PC-3 (cell line): ENCODE measurements at regions not wholly inside any gene's neighbourhood (a gene's known extent, or its start where the extent isn't known, plus 50 kb on each side); places are given as distances from the start of the nearest gene placed in this dataset.

Source experiments
- ATAC-seq: fragments of 200-7000 bp; cut with Tn5 transposase; 2 replicates; pipeline ENCODE4 v1.9.1; 2020; ENCODE audit warnings: mild to moderate bottlenecking, moderate library complexity
- BruUV-seq: library from RNA; stranded (reverse); fragments of 400-500 nt; replicated peaks from 2 replicates; lab custom pipeline; 2021; lab: Mats Ljungman, UMichigan
- CTCF ChIA-PET: fragments of 300-600 bp; sonication (Branson Sonifier 250); formaldehyde crosslinking; loops from one replicate; lab custom pipeline; 2022; ENCODE audit warnings: antibody characterized with exemption; lab: Charles Lee
- POLR2A ChIA-PET: fragments of 300-600 bp; sonication (Branson Sonifier 250); formaldehyde crosslinking; loops from one replicate; lab custom pipeline; 2022; ENCODE audit warnings: antibody characterized with exemption; ENCODE audit not compliant: unreplicated experiment; lab: Charles Lee
- DNase-seq: peaks from one replicate; pipeline ENCODE4 v3.0.0-alpha.2; 2015
- H2AFZ ChIP-seq: fragments of 300-600 bp; sonication (generic); 2 replicates; pipeline ENCODE4 v1.6.0; 2016; ENCODE audit warnings: antibody characterized with exemption, low read length
- H3F3A ChIP-seq: fragments of 300-600 bp; sonication (generic); one replicate; pipeline ENCODE4 v1.6.0; 2017; ENCODE audit warnings: antibody characterized with exemption, low read length, control low read depth, mild to moderate bottlenecking; ENCODE audit not compliant: unreplicated experiment
- H3K27ac ChIP-seq: fragments of 300-600 bp; sonication (generic); 2 replicates; pipeline ENCODE4 v1.5.1; 2016; ENCODE audit warnings: mild to moderate bottlenecking, low read length
- H3K27me3 ChIP-seq: fragments of 300-600 bp; sonication (generic); 2 replicates; pipeline ENCODE4 v1.6.1; 2016; ENCODE audit warnings: low read length, mixed read lengths
- H3K36me3 ChIP-seq: fragments of 300-600 bp; sonication (generic); 2 replicates; pipeline ENCODE4 v1.6.1; 2016; ENCODE audit warnings: low read depth, mixed run types, low read length, mixed read lengths
- H3K4me1 ChIP-seq: fragments of 300-600 bp; sonication (generic); 2 replicates; pipeline ENCODE4 v1.5.1; 2016; ENCODE audit warnings: low read length; ENCODE audit not compliant: insufficient read depth
- H3K4me2 ChIP-seq: fragments of 300-600 bp; sonication (generic); 2 replicates; pipeline ENCODE4 v1.6.0; 2016; ENCODE audit warnings: low read length
- H3K4me3 ChIP-seq: fragments of 300-600 bp; sonication (generic); 2 replicates; pipeline ENCODE4 v1.5.1; 2016; ENCODE audit warnings: mild to moderate bottlenecking, low read length, mixed read lengths
- H3K79me2 ChIP-seq: fragments of 300-600 bp; sonication (generic); 2 replicates; pipeline ENCODE4 v1.6.1; 2017; ENCODE audit warnings: low read length, mixed read lengths
- H3K9ac ChIP-seq: fragments of 300-600 bp; sonication (generic); 2 replicates; pipeline ENCODE4 v1.6.0; 2016; ENCODE audit warnings: mild to moderate bottlenecking, low read length
- H3K9me2 ChIP-seq: fragments of 300-600 bp; sonication (generic); replicated peaks from 2 replicates; pipeline ENCODE4 v1.6.1; 2016; ENCODE audit warnings: mixed run types, low read length, mixed read lengths
- H3K9me3 ChIP-seq: fragments of 300-600 bp; sonication (generic); 2 replicates; pipeline ENCODE4 v1.6.1; 2016; ENCODE audit warnings: low read length, mixed read lengths
- H4K20me1 ChIP-seq: fragments of 300-600 bp; sonication (generic); 2 replicates; pipeline ENCODE4 v1.6.1; 2016; ENCODE audit warnings: low read length, mixed read lengths
- EZH2 ChIP-seq: fragments of 300-600 bp; sonication (generic); IDR thresholded peaks from one replicate; pipeline ENCODE4 v1.6.1; 2017; ENCODE audit warnings: antibody characterized with exemption, mild to moderate bottlenecking, low read length; ENCODE audit not compliant: unreplicated experiment
- EZH2phosphoT487 ChIP-seq: fragments of 300-600 bp; sonication (generic); IDR thresholded peaks from 2 replicates; pipeline ENCODE4 v1.6.1; 2018; ENCODE audit warnings: mild to moderate bottlenecking, antibody characterized with exemption, low read length, borderline replicate concordance
- intact Hi-C: fragments of 100-400 bp; cut with micrococcal nuclease; formaldehyde crosslinking; loops from 2 replicates; pipeline ENCODE4 v1.9.0; 2023
- TF ChIP-seq, protein P1 (sequence below): fragments of 300-600 bp; sonication (generic); conservative IDR thresholded peaks from 2 replicates; pipeline ENCODE4 v1.5.1; 2017; ENCODE audit warnings: antibody characterized with exemption, low read depth, mild to moderate bottlenecking, low read length

DNA sequence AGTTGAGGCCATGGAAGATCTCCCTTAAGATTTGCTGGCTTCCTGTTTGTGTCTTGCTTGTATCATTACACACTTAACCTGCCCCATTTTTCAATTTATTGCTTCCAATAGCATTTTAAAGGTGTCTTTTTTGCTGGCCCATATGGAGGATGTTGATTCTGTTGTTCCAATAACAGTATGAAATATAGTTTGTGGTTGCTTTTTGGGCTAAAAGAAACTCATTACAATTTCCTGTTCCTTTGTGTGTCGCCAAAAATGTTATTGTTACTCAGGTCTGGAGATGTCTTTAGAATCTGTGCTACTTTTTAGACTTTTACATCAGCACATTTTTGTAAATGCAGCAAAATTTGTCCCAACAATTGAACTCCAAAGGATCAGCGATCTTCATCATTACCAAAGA is 234.0 kb upstream of the ITGA4 start:
- ChIA-PET POLR2A (no interaction called here), CTCF (no interaction called here)
- no peaks in the 10 kb centered on the region for H3F3A ChIP-seq
- H3K9ac ChIP-seq: no peak overlapping the region
- DNase-seq: no peak
- intact Hi-C loops: no loop called here
- BruUV-seq: no TSS peak
- H3K27me3 ChIP-seq: no peaks in the 10 kb centered on the region
- H3K9me3 ChIP-seq: no peaks in the 10 kb centered on the region
- no peaks in the 10 kb centered on the region for H3K4me1 ChIP-seq
- ATAC-seq: no peak
- TF ChIP-seq EZH2phosphoT487: no peak
- TF ChIP-seq, protein P1, sequence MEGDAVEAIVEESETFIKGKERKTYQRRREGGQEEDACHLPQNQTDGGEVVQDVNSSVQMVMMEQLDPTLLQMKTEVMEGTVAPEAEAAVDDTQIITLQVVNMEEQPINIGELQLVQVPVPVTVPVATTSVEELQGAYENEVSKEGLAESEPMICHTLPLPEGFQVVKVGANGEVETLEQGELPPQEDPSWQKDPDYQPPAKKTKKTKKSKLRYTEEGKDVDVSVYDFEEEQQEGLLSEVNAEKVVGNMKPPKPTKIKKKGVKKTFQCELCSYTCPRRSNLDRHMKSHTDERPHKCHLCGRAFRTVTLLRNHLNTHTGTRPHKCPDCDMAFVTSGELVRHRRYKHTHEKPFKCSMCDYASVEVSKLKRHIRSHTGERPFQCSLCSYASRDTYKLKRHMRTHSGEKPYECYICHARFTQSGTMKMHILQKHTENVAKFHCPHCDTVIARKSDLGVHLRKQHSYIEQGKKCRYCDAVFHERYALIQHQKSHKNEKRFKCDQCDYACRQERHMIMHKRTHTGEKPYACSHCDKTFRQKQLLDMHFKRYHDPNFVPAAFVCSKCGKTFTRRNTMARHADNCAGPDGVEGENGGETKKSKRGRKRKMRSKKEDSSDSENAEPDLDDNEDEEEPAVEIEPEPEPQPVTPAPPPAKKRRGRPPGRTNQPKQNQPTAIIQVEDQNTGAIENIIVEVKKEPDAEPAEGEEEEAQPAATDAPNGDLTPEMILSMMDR: no peak
- TF ChIP-seq EZH2: no peak
- H4K20me1 ChIP-seq: no peaks in the 10 kb centered on the region
- no peak overlapping the region for H3K4me3 ChIP-seq
- no peaks in the 10 kb centered on the region for H3K79me2 ChIP-seq
- H2AFZ ChIP-seq: no peak overlapping the region
- no peaks in the 10 kb centered on the region for H3K36me3 ChIP-seq
- no peaks in the 10 kb centered on the region for H3K9me2 ChIP-seq
- H3K4me2 ChIP-seq: no peak overlapping the region
- H3K27ac ChIP-seq: no peak overlapping the region

DNA sequence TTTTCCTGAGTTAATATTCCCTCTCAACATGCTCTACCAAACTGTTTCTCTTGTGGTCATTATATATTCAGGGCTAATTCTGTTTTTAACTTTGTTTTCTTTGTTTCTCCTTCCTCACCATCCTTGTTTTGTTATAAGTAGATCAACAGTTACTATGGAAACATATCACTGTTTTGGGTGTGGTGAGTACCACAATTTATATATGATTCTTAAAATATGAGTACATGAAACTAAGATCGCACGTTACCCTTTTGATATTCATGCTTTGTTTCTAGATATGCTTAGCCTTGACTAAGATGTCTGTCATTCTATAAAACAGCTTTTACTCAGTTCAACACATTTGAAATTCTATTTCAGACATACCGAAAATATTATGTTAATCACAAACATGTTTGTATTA is 232.3 kb upstream of the ITGA4 start:
- no peaks in the 10 kb centered on the region for H4K20me1 ChIP-seq
- no peaks in the 10 kb centered on the region for H3F3A ChIP-seq
- no peaks in the 10 kb centered on the region for H3K9me2 ChIP-seq
- H3K4me1 ChIP-seq: no peaks in the 10 kb centered on the region
- CTCF ChIA-PET: no interaction called here
- no peak for ATAC-seq
- no peaks in the 10 kb centered on the region for H3K36me3 ChIP-seq
- H3K9ac ChIP-seq: no peak overlapping the region
- intact Hi-C loops: no loop called here
- TF ChIP-seq EZH2: no peak
- TF ChIP-seq, protein P1: no peak
- TF ChIP-seq EZH2phosphoT487: no peak
- H2AFZ ChIP-seq: no peak overlapping the region
- POLR2A ChIA-PET: no interaction called here
- no peak for DNase-seq
- no peaks in the 10 kb centered on the region for H3K27me3 ChIP-seq
- no peaks in the 10 kb centered on the region for H3K9me3 ChIP-seq
- H3K79me2 ChIP-seq: no peaks in the 10 kb centered on the region
- H3K4me2 ChIP-seq: no peak overlapping the region
- no TSS peak for BruUV-seq
- H3K27ac ChIP-seq: no peak overlapping the region
- H3K4me3 ChIP-seq: no peak overlapping the region

DNA sequence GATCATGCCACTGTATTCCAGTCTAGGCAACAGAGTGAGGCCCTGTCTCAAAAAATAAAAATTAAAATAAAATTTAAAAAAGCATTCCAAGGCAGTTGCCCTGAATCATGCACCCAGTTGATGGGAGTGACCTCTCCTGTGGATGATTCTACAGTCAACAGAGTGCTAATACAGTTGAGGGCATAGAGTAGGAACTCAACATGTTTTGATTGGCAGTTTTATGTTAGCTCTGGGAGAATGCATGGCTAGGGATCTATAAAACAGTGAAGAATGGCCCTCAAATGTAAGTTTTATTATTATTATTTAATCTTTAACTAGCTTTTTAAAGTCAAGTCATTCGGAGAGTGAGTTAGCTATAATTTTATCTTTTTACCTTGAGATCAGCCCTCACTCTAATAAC is 228.5 kb upstream of the ITGA4 start:
- TF ChIP-seq EZH2phosphoT487 (no peak), EZH2 (no peak)
- intact Hi-C loops: no loop called here
- Histone ChIP-seq H3K9me2 (no peaks in the 10 kb centered on the region), H3K4me3 (no peak overlapping the region), H3F3A (no peaks in the 10 kb centered on the region), H3K9me3 (no peaks in the 10 kb centered on the region), H3K27me3 (no peaks in the 10 kb centered on the region), H3K79me2 (no peaks in the 10 kb centered on the region), H3K4me2 (no peak overlapping the region), H3K27ac (no peak overlapping the region), H3K9ac (no peak overlapping the region), H4K20me1 (no peaks in the 10 kb centered on the region), H3K4me1 (no peaks in the 10 kb centered on the region), H3K36me3 (no peaks in the 10 kb centered on the region), H2AFZ (no peak overlapping the region)
- BruUV-seq: no TSS peak
- CTCF ChIA-PET: no interaction called here
- ATAC-seq: no peak
- POLR2A ChIA-PET: interaction anchor here (0.6 kb wide), 1 partner anchor 1985 kb away, joined by 3 read pairs; no protein-coding TSS in a partner anchor
- DNase-seq: no peak
